ENCODE measurements at regions not wholly inside any gene's neighbourhood (a gene's known extent, or its start where the extent isn't known, plus 50 kb on each side); places are given as distances from the start of the nearest gene placed in this dataset.

- TF ChIP-seq FOXM1 (IDR thresholded peaks at IDR 0.05; ENCODE audit: borderline replicate concordance, low read depth): no peak
- no peak for TF ChIP-seq TCF12 (IDR thresholded peaks at IDR 0.05; ENCODE audit: low read depth)
- TF ChIP-seq CEBPB (IDR thresholded peaks at IDR 0.05): no peak
These were observed 132.6 kb upstream of the FSTL4 start for GRCh38 chr5:133744960-133745308.

GRCh38 chr5:133744051-133744959, 132.0 kb upstream of the FSTL4 start:
- TF ChIP-seq CREB1 (IDR thresholded peaks at IDR 0.05; ENCODE audit: low read depth) (no peak), MAX (IDR thresholded peaks at IDR 0.05) (no peak), REST (IDR thresholded peaks at IDR 0.05; ENCODE audit: low read depth) (no peak), ZBTB7A (IDR thresholded peaks at IDR 0.05; ENCODE audit: low read depth) (no peak), YY1 (IDR thresholded peaks at IDR 0.05; ENCODE audit: low read depth) (no peak), USF1 (IDR thresholded peaks at IDR 0.05) (no peak), TEAD4 (IDR thresholded peaks at IDR 0.05) (no peak), NFIC (IDR thresholded peaks at IDR 0.05) (no peak), EP300 (IDR thresholded peaks at IDR 0.05; ENCODE audit: borderline replicate concordance) (no peak), RAD21 (IDR thresholded peaks at IDR 0.05; ENCODE audit: low read depth) (no peak), FOXM1 (IDR thresholded peaks at IDR 0.05; ENCODE audit: borderline replicate concordance, low read depth) (no peak), CEBPB (IDR thresholded peaks at IDR 0.05) (no peak), TAF1 (IDR thresholded peaks at IDR 0.05; ENCODE audit: low read depth) (no peak), TCF12 (IDR thresholded peaks at IDR 0.05; ENCODE audit: low read depth) (no peak), EGR1 (IDR thresholded peaks at IDR 0.05) (no peak)

GRCh38 chr5:133742431-133742988, 130.2 kb upstream of the FSTL4 start:
- no peak for TF ChIP-seq TEAD4 (IDR thresholded peaks at IDR 0.05)
- no peak for TF ChIP-seq EGR1 (IDR thresholded peaks at IDR 0.05)
- TF ChIP-seq USF1 (IDR thresholded peaks at IDR 0.05): no peak
- no peak for TF ChIP-seq NFIC (IDR thresholded peaks at IDR 0.05)
- no peak for TF ChIP-seq RAD21 (IDR thresholded peaks at IDR 0.05; ENCODE audit: low read depth)
- no peak for TF ChIP-seq REST (IDR thresholded peaks at IDR 0.05; ENCODE audit: low read depth)
- TF ChIP-seq EP300 (IDR thresholded peaks at IDR 0.05; ENCODE audit: borderline replicate concordance): no peak
- no peak for TF ChIP-seq CREB1 (IDR thresholded peaks at IDR 0.05; ENCODE audit: low read depth)
- no peak for TF ChIP-seq FOXM1 (IDR thresholded peaks at IDR 0.05; ENCODE audit: borderline replicate concordance, low read depth)
- no peak for TF ChIP-seq ZBTB7A (IDR thresholded peaks at IDR 0.05; ENCODE audit: low read depth)
- no peak for TF ChIP-seq TCF12 (IDR thresholded peaks at IDR 0.05; ENCODE audit: low read depth)
- TF ChIP-seq CEBPB (IDR thresholded peaks at IDR 0.05): no peak
- TF ChIP-seq YY1 (IDR thresholded peaks at IDR 0.05; ENCODE audit: low read depth): no peak

- TF ChIP-seq USF1 (IDR thresholded peaks at IDR 0.05): no peak
- TF ChIP-seq ZBTB7A (IDR thresholded peaks at IDR 0.05; ENCODE audit: low read depth): no peak
- TF ChIP-seq FOXM1 (IDR thresholded peaks at IDR 0.05; ENCODE audit: borderline replicate concordance, low read depth): no peak
- TF ChIP-seq MAX (IDR thresholded peaks at IDR 0.05): no peak
- TF ChIP-seq CEBPB (IDR thresholded peaks at IDR 0.05): no peak
- TF ChIP-seq TCF12 (IDR thresholded peaks at IDR 0.05; ENCODE audit: low read depth): no peak
- TF ChIP-seq REST (IDR thresholded peaks at IDR 0.05; ENCODE audit: low read depth): no peak
- no peak for TF ChIP-seq TAF1 (IDR thresholded peaks at IDR 0.05; ENCODE audit: low read depth)
- no peak for TF ChIP-seq RAD21 (IDR thresholded peaks at IDR 0.05; ENCODE audit: low read depth)
- no peak for TF ChIP-seq CREB1 (IDR thresholded peaks at IDR 0.05; ENCODE audit: low read depth)
- no peak for TF ChIP-seq EP300 (IDR thresholded peaks at IDR 0.05; ENCODE audit: borderline replicate concordance)
- TF ChIP-seq EGR1 (IDR thresholded peaks at IDR 0.05): no peak
- no peak for TF ChIP-seq TEAD4 (IDR thresholded peaks at IDR 0.05)
- TF ChIP-seq NFIC (IDR thresholded peaks at IDR 0.05): no peak
- TF ChIP-seq YY1 (IDR thresholded peaks at IDR 0.05; ENCODE audit: low read depth): no peak
These were observed 129.5 kb upstream of the FSTL4 start for GRCh38 chr5:133741818-133742355.
